AG04449 (cell line): ENCODE measurements at regions not wholly inside any gene's neighbourhood (a gene's known extent, or its start where the extent isn't known, plus 50 kb on each side); places are given as distances from the start of the nearest gene placed in this dataset.
A peak's percentile ranks its signal among the peaks of the same experiment; 100 is the strongest.

Experiments
- CTCF ChIA-PET: fragments of 350-600 bp; formaldehyde crosslinking; extraction: SDS; loops from one replicate; lab custom pipeline; 2021; ENCODE audit warnings: antibody characterized with exemption; lab: Yijun Ruan, JAX
- POLR2A ChIA-PET: fragments of 400-600, 350-600 bp; formaldehyde crosslinking; extraction: SDS; loops from one replicate; lab custom pipeline; 2020; ENCODE audit warnings: antibody characterized with exemption, inconsistent platforms; lab: Yijun Ruan, JAX
- DNase-seq: peaks from one replicate; pipeline ENCODE4 v3.0.0-alpha.2; 2010; ENCODE audit warnings: low read depth, low spot score
- H3K4me3 ChIP-seq: 2 replicates; pipeline ENCODE4 v1.5.1; 2011; ENCODE audit warnings: low read depth, mild to moderate bottlenecking, control low read depth, low read length
- TF ChIP-seq, protein P1 (sequence below): IDR thresholded peaks from one replicate; pipeline ENCODE4 v1.5.1; 2011; ENCODE audit warnings: mild to moderate bottlenecking, moderate library complexity, low read length, control low read depth, inconsistent platforms; ENCODE audit not compliant: insufficient read depth; ENCODE audit errors: missing control alignments

DNA sequence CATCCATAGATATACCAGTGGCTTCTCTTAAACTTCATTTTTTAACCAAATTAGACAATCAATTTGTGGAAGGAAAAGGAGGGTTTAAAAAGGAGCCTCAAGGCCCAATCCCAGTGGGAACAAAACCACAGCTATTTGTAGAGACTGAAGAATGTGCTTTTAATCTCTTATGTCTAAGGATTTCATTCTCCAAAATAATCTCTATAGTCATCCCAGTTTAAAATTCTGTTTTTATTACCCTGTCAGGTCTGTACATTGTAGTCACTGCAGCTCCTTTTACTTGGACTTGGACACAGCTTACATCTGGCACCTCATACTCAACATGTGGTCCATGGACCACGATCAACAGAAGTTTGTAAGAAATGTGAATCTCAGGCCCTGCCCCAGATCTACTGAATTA is 152.1 kb upstream of the STMND1 start:
- DNase-seq, result no peak
- H3K4me3 ChIP-seq, result no peak overlapping the region
- ChIA-PET POLR2A (no interaction called here), CTCF (interaction anchor here (0.7 to 10.6 kb wide), 2 partner anchors 8 to 15 kb away, joined by 3 to 147 read pairs; no protein-coding TSS in a partner anchor)
- TF ChIP-seq, protein P1, sequence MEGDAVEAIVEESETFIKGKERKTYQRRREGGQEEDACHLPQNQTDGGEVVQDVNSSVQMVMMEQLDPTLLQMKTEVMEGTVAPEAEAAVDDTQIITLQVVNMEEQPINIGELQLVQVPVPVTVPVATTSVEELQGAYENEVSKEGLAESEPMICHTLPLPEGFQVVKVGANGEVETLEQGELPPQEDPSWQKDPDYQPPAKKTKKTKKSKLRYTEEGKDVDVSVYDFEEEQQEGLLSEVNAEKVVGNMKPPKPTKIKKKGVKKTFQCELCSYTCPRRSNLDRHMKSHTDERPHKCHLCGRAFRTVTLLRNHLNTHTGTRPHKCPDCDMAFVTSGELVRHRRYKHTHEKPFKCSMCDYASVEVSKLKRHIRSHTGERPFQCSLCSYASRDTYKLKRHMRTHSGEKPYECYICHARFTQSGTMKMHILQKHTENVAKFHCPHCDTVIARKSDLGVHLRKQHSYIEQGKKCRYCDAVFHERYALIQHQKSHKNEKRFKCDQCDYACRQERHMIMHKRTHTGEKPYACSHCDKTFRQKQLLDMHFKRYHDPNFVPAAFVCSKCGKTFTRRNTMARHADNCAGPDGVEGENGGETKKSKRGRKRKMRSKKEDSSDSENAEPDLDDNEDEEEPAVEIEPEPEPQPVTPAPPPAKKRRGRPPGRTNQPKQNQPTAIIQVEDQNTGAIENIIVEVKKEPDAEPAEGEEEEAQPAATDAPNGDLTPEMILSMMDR, result no peak

- POLR2A ChIA-PET, result no interaction called here
- CTCF ChIA-PET, result interaction anchor here (0.7 to 10.6 kb wide), 4 partner anchors 16 to 184 kb away, joined by 3 to 147 read pairs (median 4); no protein-coding TSS in a partner anchor
- no peak for DNase-seq
- TF ChIP-seq, protein P1, result no peak
- no peak overlapping the region for H3K4me3 ChIP-seq
Observed at GRCh38 chr6:16948396-16948795, 153.5 kb upstream of the STMND1 start.

- peak overlapping the region; percentile 13; the same call in 1 of the 2 replicates for H3K4me3 ChIP-seq
- DNase-seq, result peak; percentile 99
- POLR2A ChIA-PET, result no interaction called here
- TF ChIP-seq, protein P1, result no peak
- CTCF ChIA-PET, result interaction anchor here (0.7 to 10.6 kb wide), 6 partner anchors 15 to 183 kb away, joined by 3 to 147 read pairs (median 4); no protein-coding TSS in a partner anchor
Observed at GRCh38 chr6:16947375-16948015, 154.4 kb upstream of the STMND1 start.

- no peak overlapping the region for H3K4me3 ChIP-seq
- DNase-seq, result no peak
- TF ChIP-seq, protein P1, result no peak
- ChIA-PET CTCF (no interaction called here), POLR2A (no interaction called here)
Observed at GRCh38 chr6:16944596-16944995, 157.3 kb upstream of the STMND1 start.

DNA sequence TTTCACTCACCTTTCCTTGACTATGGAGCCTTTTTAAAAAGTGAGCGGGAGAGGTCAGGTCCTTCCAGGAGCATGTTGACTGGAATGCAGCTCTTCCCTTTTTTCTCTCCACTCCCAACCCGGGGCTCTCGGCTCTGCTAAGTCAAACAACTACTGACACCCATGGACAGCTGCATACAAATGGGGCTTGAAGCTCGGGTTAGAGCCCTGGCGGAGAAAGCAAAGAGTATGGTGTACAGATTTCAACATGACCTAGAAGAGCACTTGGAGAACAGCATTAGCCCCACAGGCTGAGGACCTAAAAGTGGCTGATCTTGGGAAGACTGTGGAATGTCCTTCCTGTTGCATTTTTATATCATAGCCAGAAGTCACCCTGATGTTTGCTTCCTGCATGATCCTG is 162.0 kb upstream of the STMND1 start:
- POLR2A ChIA-PET, result no interaction called here
- TF ChIP-seq, protein P1, result no peak
- CTCF ChIA-PET, result no interaction called here
- H3K4me3 ChIP-seq, result no peak overlapping the region
- DNase-seq, result no peak

- ChIA-PET POLR2A (no interaction called here), CTCF (no interaction called here)
- TF ChIP-seq, protein P1, result no peak
- DNase-seq, result no peak
- no peak overlapping the region for H3K4me3 ChIP-seq
Observed at GRCh38 chr6:16939351-16939750, 162.5 kb upstream of the STMND1 start.
